HL-60 (cell line): ENCODE measurements at regions not wholly inside any gene's neighbourhood (a gene's known extent, or its start where the extent isn't known, plus 50 kb on each side); places are given as distances from the start of the nearest gene placed in this dataset.

Experiments
- DNase-seq, 2 experiments: peaks; one replicate each; pipeline ENCODE4 v3.0.0-alpha.2; 2010 to 2020; ENCODE audit warnings: low read depth in 1 of 2, low spot score in 1 of 2
- H3K27ac ChIP-seq: fragments of 250-450 bp; sonication (Bioruptor Pico); replicated peaks from 2 replicates; pipeline ENCODE4 v1.5.1; 2020; ENCODE audit warnings: mild to moderate bottlenecking, moderate library complexity
- H3K27me3 ChIP-seq: fragments of 250-450 bp; sonication (Bioruptor Pico); 2 replicates; pipeline ENCODE4 v1.5.1; 2021; ENCODE audit warnings: mild to moderate bottlenecking, moderate library complexity; ENCODE audit not compliant: insufficient read depth, poor library complexity, severe bottlenecking
- H3K4me3 ChIP-seq: replicated peaks from 2 replicates; pipeline ENCODE4 v1.5.1; 2011; ENCODE audit warnings: mild to moderate bottlenecking, control low read depth, low read length; ENCODE audit not compliant: insufficient read depth
- GABPA ChIP-seq: IDR thresholded peaks from 2 replicates; pipeline ENCODE4 v1.6.1; 2012; ENCODE audit warnings: low read depth
- POLR2AphosphoS5 ChIP-seq: IDR thresholded peaks from 2 replicates; pipeline ENCODE4 v1.6.1; 2012; ENCODE audit warnings: low read depth
- SPI1 ChIP-seq: IDR thresholded peaks from 2 replicates; pipeline ENCODE4 v1.6.1; 2012; ENCODE audit warnings: low read depth, mild to moderate bottlenecking, borderline replicate concordance
- TF ChIP-seq, protein P1 (sequence below): IDR thresholded peaks from one replicate; pipeline ENCODE4 v1.5.1; 2011; ENCODE audit warnings: low read length, control low read depth, inconsistent platforms; ENCODE audit not compliant: insufficient read depth
- TF ChIP-seq, protein P2 (sequence below): IDR thresholded peaks from 2 replicates; pipeline ENCODE4 v1.6.1; 2012; ENCODE audit warnings: low read depth; ENCODE audit not compliant: insufficient replicate concordance

DNA sequence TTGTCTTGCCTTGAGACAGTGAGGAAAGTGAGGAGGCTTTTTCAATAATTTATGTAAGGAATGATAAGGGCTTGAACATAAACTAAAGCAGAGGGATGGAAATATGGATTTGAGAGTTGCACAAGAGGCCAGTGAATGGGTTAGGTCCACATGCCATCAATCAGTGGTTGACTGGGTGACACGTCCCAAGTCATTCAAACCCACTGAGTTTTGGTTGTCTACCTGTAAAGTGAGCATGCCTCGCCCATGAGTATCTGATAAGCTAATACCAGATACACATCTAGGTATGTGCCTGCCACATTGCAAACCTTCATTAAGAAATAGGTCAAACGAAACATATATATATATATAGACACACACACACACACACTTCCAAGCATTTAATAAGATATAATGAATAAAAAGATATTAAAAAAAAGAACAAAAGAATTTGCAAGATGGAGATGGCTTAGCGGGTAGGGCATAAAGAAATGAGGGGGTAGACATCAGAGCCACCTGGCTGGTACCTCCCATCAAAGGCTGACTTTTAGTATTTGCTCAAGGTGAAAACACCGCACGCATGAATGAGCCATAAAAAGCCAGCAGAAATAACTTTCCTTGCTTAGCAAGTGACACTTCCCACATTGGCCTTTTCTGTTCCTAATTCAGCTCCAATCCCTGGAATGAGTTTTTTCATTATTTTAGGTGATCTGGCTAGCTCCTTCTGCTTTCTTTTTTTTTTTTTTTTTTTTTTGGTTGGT lies 109.1 kb upstream of the GGTLC1 start:
- DNase-seq, result no peak
- Histone ChIP-seq H3K27me3 (no peaks in the 10 kb centered on the region), H3K4me3 (no peak overlapping the region), H3K27ac (no peak overlapping the region)
- TF ChIP-seq SPI1, result no peak

GRCh38 chr20:24096864-24097450 lies 108.4 kb upstream of the GGTLC1 start:
- no peak for TF ChIP-seq GABPA
- TF ChIP-seq, protein P1, sequence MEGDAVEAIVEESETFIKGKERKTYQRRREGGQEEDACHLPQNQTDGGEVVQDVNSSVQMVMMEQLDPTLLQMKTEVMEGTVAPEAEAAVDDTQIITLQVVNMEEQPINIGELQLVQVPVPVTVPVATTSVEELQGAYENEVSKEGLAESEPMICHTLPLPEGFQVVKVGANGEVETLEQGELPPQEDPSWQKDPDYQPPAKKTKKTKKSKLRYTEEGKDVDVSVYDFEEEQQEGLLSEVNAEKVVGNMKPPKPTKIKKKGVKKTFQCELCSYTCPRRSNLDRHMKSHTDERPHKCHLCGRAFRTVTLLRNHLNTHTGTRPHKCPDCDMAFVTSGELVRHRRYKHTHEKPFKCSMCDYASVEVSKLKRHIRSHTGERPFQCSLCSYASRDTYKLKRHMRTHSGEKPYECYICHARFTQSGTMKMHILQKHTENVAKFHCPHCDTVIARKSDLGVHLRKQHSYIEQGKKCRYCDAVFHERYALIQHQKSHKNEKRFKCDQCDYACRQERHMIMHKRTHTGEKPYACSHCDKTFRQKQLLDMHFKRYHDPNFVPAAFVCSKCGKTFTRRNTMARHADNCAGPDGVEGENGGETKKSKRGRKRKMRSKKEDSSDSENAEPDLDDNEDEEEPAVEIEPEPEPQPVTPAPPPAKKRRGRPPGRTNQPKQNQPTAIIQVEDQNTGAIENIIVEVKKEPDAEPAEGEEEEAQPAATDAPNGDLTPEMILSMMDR, result no peak
- Histone ChIP-seq H3K27ac (no peak overlapping the region), H3K27me3 (no peaks in the 10 kb centered on the region), H3K4me3 (no peak overlapping the region)
- DNase-seq, result no peak

DNA sequence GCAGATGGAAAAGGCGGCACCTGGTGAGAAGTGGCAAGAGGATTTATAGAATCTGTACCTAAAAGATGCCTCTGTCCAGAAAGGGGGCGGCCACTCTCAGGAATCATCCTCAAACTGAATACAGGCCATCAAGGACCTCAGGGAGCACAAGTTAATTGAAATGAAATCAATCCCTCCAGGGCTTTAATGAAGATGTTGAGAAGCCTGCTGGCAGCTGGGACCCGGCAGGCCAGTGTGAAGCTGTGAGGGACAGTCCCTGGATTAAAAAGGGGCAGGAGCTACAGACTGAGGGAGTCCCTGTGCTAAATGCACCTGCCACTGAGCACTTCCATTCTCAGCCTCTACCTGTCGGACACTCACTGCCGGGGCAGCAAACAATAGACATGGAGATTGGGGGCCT lies 107.7 kb upstream of the GGTLC1 start:
- H3K27ac ChIP-seq, result no peak overlapping the region
- H3K4me3 ChIP-seq, result no peak overlapping the region
- TF ChIP-seq POLR2AphosphoS5 (no peak), GABPA (no peak), SPI1 (no peak)
- TF ChIP-seq, protein P1, result no peak
- TF ChIP-seq, protein P2, sequence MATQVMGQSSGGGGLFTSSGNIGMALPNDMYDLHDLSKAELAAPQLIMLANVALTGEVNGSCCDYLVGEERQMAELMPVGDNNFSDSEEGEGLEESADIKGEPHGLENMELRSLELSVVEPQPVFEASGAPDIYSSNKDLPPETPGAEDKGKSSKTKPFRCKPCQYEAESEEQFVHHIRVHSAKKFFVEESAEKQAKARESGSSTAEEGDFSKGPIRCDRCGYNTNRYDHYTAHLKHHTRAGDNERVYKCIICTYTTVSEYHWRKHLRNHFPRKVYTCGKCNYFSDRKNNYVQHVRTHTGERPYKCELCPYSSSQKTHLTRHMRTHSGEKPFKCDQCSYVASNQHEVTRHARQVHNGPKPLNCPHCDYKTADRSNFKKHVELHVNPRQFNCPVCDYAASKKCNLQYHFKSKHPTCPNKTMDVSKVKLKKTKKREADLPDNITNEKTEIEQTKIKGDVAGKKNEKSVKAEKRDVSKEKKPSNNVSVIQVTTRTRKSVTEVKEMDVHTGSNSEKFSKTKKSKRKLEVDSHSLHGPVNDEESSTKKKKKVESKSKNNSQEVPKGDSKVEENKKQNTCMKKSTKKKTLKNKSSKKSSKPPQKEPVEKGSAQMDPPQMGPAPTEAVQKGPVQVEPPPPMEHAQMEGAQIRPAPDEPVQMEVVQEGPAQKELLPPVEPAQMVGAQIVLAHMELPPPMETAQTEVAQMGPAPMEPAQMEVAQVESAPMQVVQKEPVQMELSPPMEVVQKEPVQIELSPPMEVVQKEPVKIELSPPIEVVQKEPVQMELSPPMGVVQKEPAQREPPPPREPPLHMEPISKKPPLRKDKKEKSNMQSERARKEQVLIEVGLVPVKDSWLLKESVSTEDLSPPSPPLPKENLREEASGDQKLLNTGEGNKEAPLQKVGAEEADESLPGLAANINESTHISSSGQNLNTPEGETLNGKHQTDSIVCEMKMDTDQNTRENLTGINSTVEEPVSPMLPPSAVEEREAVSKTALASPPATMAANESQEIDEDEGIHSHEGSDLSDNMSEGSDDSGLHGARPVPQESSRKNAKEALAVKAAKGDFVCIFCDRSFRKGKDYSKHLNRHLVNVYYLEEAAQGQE, result no peak

GRCh38 chr20:24095756-24096155 lies 107.2 kb upstream of the GGTLC1 start:
- H3K27me3 ChIP-seq, result no peaks in the 10 kb centered on the region
- H3K27ac ChIP-seq, result no peak overlapping the region
- no peak overlapping the region for H3K4me3 ChIP-seq
- DNase-seq, result no peak
- TF ChIP-seq SPI1 (no peak), POLR2AphosphoS5 (no peak), GABPA (no peak)
- TF ChIP-seq, protein P1, result no peak
- TF ChIP-seq, protein P2, result no peak

More for the DNA sequence above, 107.7 kb upstream of the GGTLC1 start:
- no peak for DNase-seq
- no peaks in the 10 kb centered on the region for H3K27me3 ChIP-seq
